Thoracic aorta (tissue), 2 donors: ENCODE measurements at regions not wholly inside any gene's neighbourhood (a gene's known extent, or its start where the extent isn't known, plus 50 kb on each side); places are given as distances from the start of the nearest gene placed in this dataset.

Experiments
- ATAC-seq: fragments of 150-250 bp; one replicate; pipeline ENCODE4 v1.8.0; 2017; ENCODE audit warnings: low read depth; ENCODE audit not compliant: insufficient number of reproducible peaks, low FRiP score
- DNase-seq: peaks from one replicate; pipeline ENCODE4 v3.0.0-alpha.2; 2020; ENCODE audit warnings: low spot score
- H3K27ac ChIP-seq, 2 donors: fragments of 200-600 bp; sonication (generic); 1 replicate in 1 of 2; 2 replicates in 1 of 2; pipeline ENCODE4 v1.5.1; 2016; ENCODE audit warnings: mild to moderate bottlenecking in 2 of 2, moderate library complexity in 2 of 2
- H3K27me3 ChIP-seq: fragments of 200-600 bp; sonication (generic); replicated peaks from 2 replicates; pipeline ENCODE4 v1.6.0; 2016; ENCODE audit warnings: mild to moderate bottlenecking; ENCODE audit not compliant: insufficient read depth
- H3K36me3 ChIP-seq: fragments of 200-600 bp; sonication (generic); one replicate; pipeline ENCODE4 v1.5.1; 2016
- H3K4me1 ChIP-seq, 2 donors: fragments of 200-600 bp; sonication (generic); 1 replicate in 1 of 2; 2 replicates in 1 of 2; pipeline versions ENCODE4 v1.5.1 to v1.6.0; 2016; ENCODE audit warnings: low read depth in 2 of 2, mild to moderate bottlenecking in 1 of 2; ENCODE audit not compliant: control insufficient read depth in 1 of 2
- H3K4me3 ChIP-seq: fragments of 200-600 bp; sonication (generic); 2 replicates; pipeline ENCODE4 v1.5.1; 2016; ENCODE audit warnings: mild to moderate bottlenecking
- H3K9me3 ChIP-seq: fragments of 200-600 bp; sonication (generic); 2 replicates; pipeline ENCODE4 v1.5.1; 2016
- TF ChIP-seq, protein P1 (sequence below): fragments of 200-600 bp; sonication (generic); IDR thresholded peaks from one replicate; pipeline ENCODE4 v1.5.1; 2019; ENCODE audit warnings: antibody characterized with exemption

DNA sequence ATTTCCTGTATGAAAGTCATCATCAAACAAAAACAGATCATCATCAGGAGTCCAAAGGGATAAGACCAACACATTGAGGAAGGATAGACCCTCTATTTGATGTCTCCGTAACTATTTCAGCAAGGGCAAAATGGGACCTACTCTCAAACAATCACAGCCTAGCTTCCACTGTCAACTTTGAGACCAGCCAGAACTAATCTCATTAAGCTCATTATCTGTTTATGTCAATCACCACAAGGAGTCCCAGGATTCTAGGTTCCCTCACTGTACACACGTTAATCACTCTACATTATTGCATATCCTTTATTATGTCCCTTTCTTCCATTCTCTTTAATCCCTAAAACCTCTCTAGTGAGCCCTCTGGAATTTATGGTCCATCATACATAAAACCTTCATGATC is 370.3 kb upstream of the LINC00305 start:
- Histone ChIP-seq H3K9me3 (no peaks in the 10 kb centered on the region), H3K27me3 (no peaks in the 10 kb centered on the region), H3K36me3 (no peaks in the 10 kb centered on the region), H3K27ac (no peak overlapping the region), H3K4me1 (no peaks in the 10 kb centered on the region), H3K4me3 (no peak overlapping the region)
- ATAC-seq (no peak), DNase-seq (no peak)
- TF ChIP-seq, protein P1, sequence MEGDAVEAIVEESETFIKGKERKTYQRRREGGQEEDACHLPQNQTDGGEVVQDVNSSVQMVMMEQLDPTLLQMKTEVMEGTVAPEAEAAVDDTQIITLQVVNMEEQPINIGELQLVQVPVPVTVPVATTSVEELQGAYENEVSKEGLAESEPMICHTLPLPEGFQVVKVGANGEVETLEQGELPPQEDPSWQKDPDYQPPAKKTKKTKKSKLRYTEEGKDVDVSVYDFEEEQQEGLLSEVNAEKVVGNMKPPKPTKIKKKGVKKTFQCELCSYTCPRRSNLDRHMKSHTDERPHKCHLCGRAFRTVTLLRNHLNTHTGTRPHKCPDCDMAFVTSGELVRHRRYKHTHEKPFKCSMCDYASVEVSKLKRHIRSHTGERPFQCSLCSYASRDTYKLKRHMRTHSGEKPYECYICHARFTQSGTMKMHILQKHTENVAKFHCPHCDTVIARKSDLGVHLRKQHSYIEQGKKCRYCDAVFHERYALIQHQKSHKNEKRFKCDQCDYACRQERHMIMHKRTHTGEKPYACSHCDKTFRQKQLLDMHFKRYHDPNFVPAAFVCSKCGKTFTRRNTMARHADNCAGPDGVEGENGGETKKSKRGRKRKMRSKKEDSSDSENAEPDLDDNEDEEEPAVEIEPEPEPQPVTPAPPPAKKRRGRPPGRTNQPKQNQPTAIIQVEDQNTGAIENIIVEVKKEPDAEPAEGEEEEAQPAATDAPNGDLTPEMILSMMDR = no peak

DNA sequence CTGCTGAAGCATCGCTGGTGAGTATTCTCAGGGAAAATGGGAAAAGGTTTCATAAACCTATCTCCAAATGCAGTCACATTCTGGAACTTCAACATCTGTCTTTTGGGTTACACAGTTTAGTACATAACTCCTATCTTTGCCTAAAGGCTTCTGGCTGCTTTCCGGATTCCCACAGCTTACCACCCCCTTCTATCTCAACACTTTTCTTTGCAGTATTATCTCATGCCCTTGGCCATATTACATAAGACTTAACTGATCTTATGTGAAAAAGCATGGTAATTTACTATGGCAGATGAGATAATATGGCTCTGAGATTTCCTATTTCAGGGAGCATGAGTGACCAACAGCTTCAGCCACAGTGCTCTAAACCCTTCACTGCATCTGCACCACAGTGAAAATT is 369.3 kb upstream of the LINC00305 start:
- H3K36me3 ChIP-seq = no peaks in the 10 kb centered on the region
- no peaks in the 10 kb centered on the region for H3K9me3 ChIP-seq
- DNase-seq (no peak), ATAC-seq (no peak)
- no peaks in the 10 kb centered on the region for H3K4me1 ChIP-seq
- TF ChIP-seq, protein P1 = no peak
- H3K27me3 ChIP-seq = no peaks in the 10 kb centered on the region
- no peak overlapping the region for H3K27ac ChIP-seq
- no peak overlapping the region for H3K4me3 ChIP-seq

DNA sequence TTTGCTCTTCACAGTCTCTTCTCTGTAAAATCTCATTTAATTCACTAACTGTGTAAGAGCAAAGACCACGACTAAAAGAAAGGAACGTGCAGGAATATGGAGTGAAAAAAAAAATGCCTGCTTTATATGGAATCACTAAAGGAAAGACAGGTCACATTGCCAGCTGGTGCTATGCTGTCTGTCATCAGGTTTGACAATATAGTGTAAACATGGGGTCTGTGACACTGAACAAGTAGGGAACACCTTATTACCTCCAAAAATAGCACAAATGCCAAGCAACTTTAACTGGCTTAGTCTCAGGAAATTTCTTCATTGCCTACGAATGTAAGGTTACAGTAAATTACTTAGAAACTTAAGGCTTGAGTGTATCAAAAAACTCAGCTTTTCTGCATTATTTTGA is 364.5 kb upstream of the LINC00305 start:
- Histone ChIP-seq H3K9me3 (no peaks in the 10 kb centered on the region), H3K27me3 (no peaks in the 10 kb centered on the region), H3K27ac (no peak overlapping the region), H3K36me3 (no peaks in the 10 kb centered on the region), H3K4me1 (no peaks in the 10 kb centered on the region), H3K4me3 (no peak overlapping the region)
- TF ChIP-seq, protein P1 = no peak
- DNase-seq = no peak
- ATAC-seq = no peak

DNA sequence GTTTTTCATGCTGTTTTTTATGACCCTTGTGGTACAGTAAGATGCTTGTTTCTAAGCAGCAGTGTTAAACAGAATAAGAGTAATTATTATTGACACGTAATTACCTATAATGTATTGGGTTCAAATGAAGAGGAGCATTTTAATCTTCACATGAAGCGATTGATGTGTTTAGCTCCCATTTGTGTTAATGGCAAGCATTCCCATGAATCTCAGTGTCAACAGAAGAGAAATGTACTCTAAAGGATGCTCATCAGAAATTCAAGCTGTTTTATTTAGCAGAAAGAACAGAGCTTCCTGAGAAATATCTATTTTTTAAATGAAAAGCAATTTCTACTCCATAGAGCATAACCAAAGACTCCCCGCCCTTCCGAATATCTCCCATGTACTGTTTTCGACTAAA is 341.3 kb upstream of the LINC00305 start:
- Histone ChIP-seq H3K9me3 (no peaks in the 10 kb centered on the region), H3K36me3 (no peaks in the 10 kb centered on the region), H3K27me3 (no peaks in the 10 kb centered on the region), H3K4me3 (no peak overlapping the region), H3K27ac (no peak overlapping the region), H3K4me1 (no peaks in the 10 kb centered on the region)
- ATAC-seq (no peak), DNase-seq (no peak)
- TF ChIP-seq, protein P1 = no peak

DNA sequence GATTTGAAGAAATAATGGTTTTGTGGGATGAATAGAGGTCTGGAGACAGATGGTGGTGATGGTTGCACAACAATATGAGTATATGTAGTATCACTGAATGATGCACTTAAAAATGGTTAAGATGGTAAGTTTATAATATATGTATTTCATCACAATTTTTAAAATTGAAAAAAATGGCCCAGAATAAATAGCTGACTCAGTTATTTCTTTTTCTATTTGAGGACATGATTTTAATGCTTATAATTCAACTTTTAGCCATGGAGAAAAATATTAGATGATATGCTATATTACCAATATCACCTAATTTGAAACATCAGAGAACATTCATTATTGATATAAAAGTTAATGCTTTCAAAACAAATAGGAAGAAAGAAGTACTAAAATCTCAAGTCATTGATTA is 339.8 kb upstream of the LINC00305 start:
- H3K36me3 ChIP-seq = no peaks in the 10 kb centered on the region
- TF ChIP-seq, protein P1 = no peak
- no peak overlapping the region for H3K27ac ChIP-seq
- H3K4me3 ChIP-seq = no peak overlapping the region
- no peaks in the 10 kb centered on the region for H3K4me1 ChIP-seq
- no peaks in the 10 kb centered on the region for H3K9me3 ChIP-seq
- ATAC-seq (no peak), DNase-seq (no peak)
- no peaks in the 10 kb centered on the region for H3K27me3 ChIP-seq
